GM12875 (cell line): ENCODE measurements at regions not wholly inside any gene's neighbourhood (a gene's known extent, or its start where the extent isn't known, plus 50 kb on each side); places are given as distances from the start of the nearest gene placed in this dataset.

Experiments
- H3K4me3 ChIP-seq: one replicate; pipeline ENCODE4 v1.5.1; 2011; ENCODE audit warnings: low read depth, low read length, control low read depth
- CTCF ChIP-seq: IDR thresholded peaks from 2 replicates; pipeline ENCODE4 v1.5.1; 2011; ENCODE audit warnings: low read depth, mild to moderate bottlenecking, control low read depth, inconsistent platforms, low read length, moderate library complexity, borderline replicate concordance; ENCODE audit not compliant: insufficient read depth

GRCh38 chr14:40273417-40273816 lies 841.2 kb upstream of the FBXO33 start:
- no peak for TF ChIP-seq CTCF
- H3K4me3 ChIP-seq = no peak overlapping the region

GRCh38 chr14:40271480-40271879 lies 839.2 kb upstream of the FBXO33 start:
- no peak overlapping the region for H3K4me3 ChIP-seq
- no peak for TF ChIP-seq CTCF

- TF ChIP-seq CTCF = no peak
- no peak overlapping the region for H3K4me3 ChIP-seq
These were observed 837.2 kb upstream of the FBXO33 start for GRCh38 chr14:40269436-40269835.

GRCh38 chr14:40268236-40268635 lies 836.0 kb upstream of the FBXO33 start:
- H3K4me3 ChIP-seq = no peak overlapping the region
- TF ChIP-seq CTCF = no peak

GRCh38 chr14:40265096-40265495 lies 832.9 kb upstream of the FBXO33 start:
- TF ChIP-seq CTCF = no peak
- no peak overlapping the region for H3K4me3 ChIP-seq

GRCh38 chr14:40252817-40253447 lies 820.7 kb upstream of the FBXO33 start:
- no peak overlapping the region for H3K4me3 ChIP-seq
- no peak for TF ChIP-seq CTCF

GRCh38 chr14:40248671-40249070 lies 816.4 kb upstream of the FBXO33 start:
- no peak overlapping the region for H3K4me3 ChIP-seq
- no peak for TF ChIP-seq CTCF
